HG03045 (cell line): ENCODE measurements at regions not wholly inside any gene's neighbourhood (a gene's known extent, or its start where the extent isn't known, plus 50 kb on each side); places are given as distances from the start of the nearest gene placed in this dataset.
"Not testable (repeated sequence)": the region's sequence is repeated elsewhere in the genome, so short reads cannot be mapped to it uniquely, and the experiment has no call there.

Experiments
- ATAC-seq: cut with Tn5 transposase; IDR thresholded peaks from one replicate; pipeline ENCODE4 v1.9.1; 2021; ENCODE audit warnings: mild to moderate bottlenecking, moderate library complexity; ENCODE audit not compliant: unreplicated experiment

DNA sequence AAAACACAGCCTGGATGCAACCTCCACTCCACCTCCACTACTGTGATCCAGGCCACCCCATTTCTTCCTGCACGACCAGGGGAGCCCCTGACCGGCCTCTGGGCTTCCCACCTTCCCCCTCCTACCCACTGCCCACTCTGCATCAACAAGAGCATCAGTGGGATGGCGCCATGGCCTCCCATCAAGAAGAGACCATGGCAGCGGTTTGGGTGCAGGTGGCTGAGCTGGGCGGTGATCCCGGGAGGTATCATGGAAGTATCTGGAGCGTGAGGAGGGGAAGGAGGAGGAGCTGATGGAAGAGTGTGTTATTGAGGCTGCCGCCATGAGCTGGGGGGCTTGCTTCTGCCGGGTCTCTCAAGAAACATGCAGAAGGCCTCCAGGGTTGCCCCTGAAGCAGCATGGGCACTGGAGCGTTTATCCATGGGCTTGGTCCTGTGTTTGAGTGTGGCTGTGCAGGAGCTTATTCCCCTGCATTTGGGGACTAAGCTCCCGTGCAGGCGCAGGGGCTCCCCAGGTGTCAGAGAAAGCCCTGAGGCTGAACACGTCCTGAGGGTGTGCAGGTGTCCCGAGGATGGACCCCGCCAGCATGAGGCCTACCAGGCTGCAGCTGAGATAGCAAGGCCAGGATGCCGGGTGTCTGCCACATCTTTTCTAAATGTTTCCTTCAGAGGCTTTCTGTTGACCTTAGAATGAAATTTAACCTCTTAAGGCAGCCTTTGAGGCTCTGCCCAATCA, 99.2 kb upstream of the PCBD1 start:
- ATAC-seq: no peak

DNA sequence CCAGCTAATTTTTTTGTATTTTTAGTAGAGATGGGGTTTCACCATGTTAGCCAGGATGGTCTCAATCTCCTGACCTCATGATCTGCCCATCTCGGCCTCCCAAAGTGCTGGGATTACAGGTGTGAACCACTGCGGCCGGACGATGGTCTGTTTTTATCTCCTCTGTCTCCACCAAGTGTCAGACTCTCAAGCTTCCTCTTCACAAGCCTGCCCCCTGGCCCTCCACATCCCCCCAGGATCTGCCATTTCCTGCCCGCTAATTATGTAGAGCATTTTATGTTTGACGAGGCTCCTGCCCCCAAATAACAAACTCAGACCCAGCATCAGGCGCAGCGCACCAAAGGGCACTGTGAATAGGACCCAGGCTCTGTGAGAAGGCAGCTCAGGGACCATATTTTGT, 101.8 kb upstream of the PCBD1 start:
- not testable (repeated sequence) for ATAC-seq

DNA sequence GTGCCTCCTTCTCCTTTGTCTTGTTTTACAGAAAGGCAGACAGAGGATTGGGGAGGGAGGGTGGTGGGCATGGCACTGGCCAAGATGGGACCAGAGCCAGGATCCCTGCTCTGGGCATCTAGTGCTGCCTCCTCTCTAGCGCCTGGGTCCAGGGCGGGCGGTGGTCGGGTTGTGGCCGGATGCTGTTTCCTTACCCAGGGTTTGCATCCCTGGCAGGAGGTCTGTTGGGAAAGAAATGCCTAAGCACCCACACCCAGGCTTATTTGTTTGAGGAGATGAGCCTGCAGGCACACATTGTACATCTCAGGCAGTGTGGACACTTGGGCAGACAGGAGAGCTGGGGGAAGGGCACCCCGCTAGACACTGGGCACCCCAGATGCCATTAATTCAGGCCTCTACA, 102.3 kb upstream of the PCBD1 start:
- ATAC-seq: no peak

DNA sequence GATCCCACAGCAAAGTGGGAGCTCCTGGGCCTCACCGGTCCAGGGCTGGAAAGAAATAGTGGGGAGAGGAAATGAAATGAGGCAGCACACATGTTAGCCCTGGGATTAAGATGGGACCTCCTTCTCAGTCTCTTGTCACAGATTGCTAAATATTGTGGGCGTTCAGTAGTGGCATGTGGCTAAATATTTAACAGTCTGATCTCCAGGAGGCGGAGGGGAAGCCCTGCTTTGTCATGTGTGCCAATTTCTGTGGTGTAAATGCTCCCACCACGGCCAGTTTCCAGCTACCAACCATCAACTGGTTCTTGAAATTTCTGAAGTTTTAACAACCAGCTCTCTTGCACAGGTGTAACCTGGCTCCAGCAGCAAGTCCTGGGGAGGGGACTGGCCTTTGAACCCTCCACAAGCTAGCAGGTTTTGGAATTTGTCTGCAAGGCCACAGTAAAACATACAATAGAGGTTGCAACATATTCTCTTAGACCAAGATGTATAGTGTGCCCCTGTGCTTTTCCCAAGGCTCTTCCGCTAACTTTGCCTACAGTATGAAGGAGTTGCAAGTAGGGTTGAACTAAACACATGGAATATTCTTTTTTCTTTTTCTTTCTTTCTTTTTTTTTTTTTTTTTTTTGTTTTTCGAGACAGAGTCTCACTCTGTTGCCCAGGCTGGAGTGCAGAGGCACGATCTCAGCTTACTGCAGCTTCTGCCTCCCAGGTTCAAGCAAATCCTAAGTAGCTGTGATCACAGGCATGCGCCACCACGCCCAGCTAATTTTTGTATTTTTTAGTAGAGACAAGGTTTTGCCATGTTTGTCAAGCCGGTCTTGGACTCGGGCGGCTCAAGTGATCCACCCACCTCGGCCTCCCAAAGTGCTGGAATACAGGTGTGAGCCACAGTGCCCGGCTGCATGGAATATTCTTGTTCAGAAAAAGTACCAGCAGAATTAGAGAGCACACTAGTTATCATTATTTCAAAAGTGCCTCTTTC, 103.1 kb upstream of the PCBD1 start:
- ATAC-seq: no peak

DNA sequence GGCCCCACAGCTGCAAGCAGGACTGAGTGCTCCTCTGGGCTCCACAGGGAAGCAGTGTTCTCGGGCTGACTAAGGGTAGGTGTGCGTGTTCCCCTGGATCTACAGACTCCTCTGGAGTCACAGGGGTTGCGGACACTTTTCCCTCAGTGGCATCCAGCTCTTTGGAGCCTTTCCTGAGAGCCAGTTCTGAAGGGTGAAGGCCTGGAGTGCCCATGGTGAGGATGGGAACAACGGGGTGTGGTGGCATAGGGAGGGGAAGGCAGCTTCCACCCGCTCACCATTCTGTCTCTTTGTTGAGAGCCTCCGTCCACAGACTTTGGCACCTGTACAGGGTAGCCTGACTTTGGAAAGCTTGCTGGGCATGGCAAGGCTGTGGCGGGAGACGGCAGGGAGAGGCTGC, 104.1 kb upstream of the PCBD1 start:
- ATAC-seq: no peak

DNA sequence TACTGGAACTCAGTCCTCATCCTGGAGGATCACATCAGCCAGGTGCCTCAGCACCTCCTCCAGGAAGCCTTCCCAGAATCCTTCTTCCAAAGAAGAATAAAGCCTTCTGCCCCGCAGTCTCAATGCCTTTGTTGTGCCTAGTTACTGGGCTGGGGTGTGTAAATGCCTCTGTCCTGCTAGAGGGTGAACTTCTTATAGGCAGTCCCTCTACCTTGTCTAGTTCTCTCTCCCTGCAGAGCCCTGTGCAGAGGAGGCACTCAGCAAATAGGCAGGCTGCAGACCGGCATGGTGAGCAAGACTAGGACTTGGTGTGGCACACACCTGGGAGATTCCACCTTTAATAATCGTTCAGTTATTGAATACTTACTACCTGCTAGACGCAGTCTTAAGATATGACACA, 104.7 kb upstream of the PCBD1 start:
- ATAC-seq: no peak

DNA sequence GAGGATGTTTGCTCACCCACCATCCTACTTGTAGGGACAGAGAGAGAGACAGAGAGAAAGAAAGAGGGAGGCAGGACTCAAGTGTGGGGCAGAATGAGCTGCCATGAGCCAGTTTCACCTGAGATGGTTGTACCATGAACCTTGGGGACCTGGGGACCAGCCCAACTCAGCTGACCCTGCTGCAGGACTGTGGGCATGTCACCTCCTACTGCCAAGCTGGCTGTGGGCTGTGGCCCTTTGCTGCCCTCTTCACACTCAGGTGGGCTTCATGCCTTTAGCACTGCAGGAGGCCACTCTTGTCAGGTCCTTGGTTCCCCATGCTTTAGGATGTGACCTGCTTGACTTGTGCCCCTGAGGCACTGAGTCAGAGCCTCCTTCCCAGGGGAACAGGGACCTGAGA, 108.2 kb upstream of the PCBD1 start:
- no peak for ATAC-seq

DNA sequence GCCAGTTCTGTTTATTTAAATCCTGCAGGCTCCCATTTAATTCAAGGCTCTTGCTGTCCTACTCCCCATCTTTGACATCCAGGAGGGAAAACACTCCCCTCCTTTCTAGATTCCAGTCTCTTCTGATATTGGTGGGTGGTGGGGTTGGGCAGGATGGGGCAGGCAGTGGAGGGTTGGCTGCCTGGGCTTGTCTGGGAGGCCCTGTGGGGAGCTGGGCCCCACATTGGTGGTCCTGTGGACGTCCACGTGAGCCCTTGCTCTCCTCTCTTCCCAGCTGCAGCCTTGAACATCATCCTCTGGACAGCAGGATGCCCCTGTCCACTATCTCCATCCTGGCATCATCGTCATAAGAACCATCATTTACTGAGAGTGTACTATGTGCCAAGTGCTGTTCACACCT, 108.9 kb upstream of the PCBD1 start:
- no peak for ATAC-seq

DNA sequence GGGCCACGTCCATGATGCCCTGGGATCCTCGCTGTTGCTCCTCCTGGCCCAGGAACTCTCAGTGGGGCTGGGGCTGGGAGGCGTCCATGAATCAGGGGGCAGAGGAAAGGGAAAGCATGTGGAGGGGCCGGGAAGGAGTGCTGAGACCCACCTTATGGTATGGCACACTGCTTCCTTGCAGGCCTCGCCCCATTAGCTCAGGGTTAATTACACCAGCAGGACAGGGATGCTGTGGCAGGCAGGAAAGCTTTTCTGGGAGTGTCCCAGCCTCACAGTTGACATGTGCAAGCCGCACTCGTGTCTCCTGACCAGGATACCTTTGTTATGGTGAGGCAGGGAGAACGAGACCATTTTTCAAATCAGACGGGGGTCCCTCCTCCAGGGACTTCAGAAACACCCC, 109.7 kb upstream of the PCBD1 start:
- ATAC-seq: no peak

DNA sequence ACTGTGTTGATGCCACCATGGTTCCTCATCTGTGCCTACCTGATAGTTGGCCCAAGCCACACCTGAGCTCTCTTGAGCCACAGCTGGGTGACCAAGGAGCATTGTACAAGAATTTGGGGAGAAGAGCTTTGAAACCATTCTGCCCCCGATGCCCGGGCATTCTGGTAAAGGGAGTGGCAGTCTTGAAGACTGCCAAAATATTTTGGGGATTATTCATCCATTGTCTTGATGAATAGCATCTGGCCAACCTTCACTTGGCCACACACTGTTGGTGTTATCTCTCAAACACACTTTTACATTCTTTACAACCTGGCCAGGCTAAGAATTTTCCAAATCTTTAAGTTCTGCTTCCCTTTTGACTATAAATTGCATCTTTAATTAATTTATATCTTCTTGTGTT, 113.1 kb upstream of the PCBD1 start:
- ATAC-seq: no peak

DNA sequence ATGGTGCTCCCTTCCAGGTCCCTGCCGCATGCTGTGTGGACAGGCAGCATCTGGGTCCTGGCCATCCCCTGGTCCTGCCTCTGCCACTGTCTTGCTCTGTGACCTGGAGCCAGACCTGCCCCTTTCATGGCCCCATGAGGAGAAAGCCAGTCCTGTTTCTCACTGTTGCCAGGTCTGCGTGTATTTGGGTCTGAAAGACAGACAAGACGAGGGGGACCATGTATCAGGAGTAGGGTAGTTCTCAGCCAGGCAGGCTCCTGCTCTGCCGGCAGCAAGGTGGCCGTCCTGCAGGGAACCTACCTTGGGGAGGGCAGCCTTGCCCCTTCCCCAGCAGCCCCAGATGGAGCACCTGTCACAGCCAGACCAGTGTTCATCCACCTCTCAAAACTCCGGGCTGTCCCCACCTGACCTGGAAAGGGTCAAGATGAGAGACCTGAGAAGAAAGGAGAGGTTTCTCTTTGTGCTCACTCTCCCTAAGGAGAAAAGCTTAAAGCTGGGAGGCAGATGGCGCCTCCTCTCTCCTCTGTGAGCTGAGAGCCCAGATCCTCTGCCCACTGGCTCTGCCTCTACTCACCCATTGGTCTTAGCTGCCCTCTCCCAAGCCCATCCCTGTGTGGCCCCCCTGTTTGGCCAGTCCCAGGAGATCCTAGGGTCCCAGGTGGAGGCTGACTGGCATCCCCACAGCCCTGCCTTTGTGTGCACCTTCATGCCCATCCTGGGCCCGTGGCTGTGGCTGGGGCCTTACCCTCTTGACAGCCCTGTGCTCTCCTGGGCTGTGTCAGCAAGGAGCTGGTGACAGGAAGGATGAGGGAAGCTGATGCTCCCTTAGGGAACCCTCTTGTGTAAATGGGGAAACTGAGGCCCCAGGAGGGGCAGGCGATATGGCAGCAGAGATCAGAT, 116.1 kb upstream of the PCBD1 start:
- no peak for ATAC-seq

DNA sequence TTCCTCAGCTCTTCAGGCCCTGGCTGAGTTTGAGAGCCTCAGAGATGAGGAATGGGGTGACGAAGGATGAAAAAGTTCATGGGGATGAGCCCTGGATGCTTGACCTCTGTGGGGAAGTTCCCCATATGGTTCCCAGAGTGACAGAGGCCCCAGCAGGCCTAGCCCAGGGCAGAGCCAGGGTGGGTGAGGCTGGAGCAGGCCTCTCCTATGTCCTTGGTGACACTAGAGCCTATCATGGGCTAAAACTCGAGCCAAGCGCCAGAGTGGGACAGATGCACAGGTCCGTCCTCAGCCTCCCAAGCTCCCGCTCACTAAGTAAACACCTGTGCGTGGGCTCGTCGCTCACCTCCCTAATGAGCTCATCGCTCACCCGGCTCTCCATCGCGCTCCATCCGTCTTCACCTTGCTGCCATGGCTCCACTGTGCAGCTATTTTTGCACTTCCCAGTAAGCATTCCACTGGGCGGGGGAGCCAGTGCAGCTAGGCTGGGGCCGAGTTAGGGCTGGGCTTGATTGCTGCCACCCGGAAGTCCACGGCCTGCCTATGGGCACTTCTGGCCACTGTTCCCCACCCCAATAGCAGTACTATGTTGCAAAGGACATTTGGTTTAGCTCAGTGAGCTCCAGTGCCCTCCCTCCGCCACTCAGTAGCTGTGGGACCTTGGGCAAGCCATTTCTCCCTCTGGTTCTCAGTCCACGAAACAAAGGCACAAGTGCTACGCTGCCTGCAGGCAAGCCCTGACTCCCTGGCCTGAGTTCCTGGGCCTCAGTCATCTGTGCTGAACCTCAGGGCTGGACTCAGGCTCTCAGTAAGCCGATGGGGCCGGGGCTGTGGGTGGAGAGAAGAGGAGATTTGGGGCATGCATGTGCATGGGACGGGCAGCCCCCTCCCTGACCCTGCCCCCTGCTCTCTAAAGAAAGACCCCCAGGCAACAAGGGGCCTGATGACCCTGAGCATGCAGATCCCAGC, 117.3 kb upstream of the PCBD1 start:
- ATAC-seq: no peak

DNA sequence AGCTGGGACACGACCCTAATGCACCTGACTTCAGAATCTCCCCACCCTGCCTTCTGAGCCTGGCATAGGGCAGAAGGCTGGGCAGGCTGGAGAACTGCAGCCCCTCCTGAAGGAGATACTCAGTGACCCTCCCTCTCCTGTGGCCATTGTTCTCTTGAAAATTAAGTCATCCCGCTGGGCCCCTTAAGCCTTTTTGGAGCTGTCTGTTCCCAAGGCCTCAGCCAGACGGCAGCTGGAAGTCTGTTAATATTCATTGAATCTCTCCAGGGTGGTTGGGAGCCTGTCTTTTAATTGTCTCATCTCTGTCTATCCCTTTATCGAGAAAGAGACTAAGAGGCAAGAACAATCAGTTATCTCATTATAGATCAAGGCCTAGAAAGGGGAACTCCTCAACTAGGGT, 118.1 kb upstream of the PCBD1 start:
- no peak for ATAC-seq

DNA sequence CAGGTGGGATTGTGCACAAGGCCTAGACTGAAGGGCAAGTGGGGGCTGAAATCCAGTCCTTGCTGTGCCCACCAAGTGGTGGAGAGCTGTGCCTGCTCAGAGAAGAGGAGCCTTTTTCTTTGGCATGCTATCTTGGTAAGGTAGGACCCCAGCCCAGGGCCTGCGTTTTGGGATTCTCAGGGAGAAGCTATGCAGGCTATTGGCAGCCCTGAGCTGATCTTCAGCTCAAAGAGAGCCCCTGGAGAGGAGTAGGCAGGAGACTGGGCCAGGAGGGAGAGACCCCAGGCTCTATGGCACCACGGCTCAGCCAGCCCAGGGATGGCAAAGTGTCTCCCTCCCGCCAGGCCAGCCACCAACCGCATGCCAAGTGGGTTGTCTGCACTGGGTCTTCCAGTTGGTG, 119.2 kb upstream of the PCBD1 start:
- no peak for ATAC-seq

DNA sequence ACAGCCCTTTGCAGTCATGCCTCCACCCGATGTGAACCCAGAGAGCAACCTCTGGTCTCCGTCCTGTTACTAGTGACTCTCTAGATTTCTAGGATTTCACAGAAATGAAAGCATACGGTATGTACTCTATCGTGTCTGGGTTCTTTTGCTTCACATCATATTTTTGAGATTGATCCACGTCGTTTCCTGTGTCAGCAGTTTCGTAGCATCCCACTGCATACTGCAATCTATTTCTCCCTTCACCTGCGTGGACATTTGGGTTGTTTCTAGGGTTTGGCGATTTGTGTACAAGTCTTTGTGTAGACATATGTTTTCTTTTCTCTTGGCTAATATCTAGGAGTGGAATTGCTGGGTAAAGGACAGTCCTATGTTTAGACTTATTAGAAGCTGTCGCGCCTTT, 119.8 kb upstream of the PCBD1 start:
- no peak for ATAC-seq

DNA sequence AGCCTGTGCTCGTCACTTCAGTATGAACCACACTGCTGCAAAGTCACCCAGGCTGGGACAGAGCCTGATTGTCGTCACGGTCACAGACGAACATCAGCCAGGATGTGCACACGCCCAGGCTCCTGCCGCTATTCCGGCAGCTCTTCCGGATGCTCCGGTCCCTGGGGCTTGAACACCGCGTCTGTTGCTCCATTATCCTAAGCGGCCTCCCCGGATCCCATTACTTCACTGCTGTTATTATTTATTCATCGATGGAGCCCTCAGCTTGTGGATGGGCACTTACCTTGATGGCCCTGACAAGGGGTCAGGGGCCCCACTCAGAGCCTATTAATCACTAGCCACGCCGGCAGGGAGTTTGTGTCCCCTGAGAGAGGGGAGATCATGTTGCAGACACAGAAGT, 120.8 kb upstream of the PCBD1 start:
- no peak for ATAC-seq

DNA sequence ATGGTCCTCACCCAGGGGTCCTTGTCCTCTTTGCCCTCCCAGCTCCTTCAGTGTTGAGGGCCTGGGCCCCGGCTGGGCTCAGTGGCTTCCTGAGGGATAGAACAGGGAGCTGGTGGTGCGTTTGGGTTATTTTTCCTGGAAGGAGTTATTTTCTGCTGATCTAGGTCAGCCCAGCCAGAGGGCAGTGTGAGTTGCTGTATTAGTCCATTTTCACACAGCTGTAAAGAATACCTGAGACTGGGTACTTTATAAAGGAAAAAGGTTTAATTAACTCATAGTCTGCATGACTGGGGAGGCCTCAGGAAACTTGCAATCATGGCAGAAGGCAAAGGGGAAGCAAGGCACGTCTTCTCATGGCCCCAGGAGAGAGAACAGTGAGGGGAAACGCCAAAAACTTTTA, 122.4 kb upstream of the PCBD1 start:
- no peak for ATAC-seq

DNA sequence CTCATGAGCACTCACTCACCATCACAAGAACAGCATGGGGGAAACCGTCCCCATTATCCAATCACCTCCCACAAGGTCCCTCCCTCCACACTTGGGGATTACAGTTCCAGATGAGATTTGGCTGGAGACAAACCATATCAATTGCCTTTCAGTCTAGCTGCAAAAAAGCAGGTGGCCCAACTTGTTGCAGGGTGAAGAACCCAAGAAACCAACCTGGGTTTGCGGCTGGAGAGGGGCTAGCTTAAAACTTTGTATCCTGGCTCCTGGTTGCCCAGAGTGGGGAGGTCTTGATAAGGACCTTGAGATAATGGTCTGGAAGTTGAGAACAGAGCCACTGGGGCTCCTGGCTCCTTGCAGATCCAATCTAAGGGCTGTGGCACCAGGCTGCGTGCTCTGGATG, 122.8 kb upstream of the PCBD1 start:
- ATAC-seq: no peak

DNA sequence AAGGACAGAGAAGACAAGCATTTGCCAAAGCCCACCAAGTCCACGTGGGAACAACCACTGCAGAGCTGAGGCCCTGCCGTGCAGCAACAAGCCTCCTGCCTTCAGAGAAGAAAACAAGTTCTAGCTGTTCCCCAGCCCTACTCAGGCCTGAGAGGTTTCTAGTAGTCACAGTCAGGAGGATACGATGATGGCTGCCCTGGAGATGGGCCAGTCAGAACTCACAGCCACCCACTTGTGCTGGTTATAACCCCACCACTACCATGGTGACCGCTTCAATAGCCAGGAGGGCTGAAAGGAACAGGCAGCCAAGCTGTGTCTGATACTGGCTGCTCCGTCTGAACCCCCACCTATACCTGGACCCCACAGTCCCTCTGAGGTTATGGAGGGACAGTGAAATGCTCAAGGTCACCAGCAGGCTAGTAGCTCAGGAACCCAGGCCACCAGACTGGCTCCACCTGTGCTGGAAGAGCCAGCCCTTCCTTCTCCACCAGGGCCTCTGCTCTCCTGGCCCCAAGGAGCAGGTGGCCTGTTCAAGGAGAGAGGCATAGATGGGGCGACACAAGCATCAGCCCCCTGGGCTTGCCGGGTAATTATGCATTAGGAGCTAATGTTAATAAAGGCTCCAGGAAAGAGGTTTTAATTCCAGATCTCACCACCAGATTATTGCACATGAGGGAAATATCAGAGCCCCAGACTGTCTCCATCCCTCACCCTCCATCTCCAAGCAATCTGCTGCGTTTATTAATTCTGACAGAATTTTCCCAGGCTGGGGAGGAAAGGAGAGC, 125.8 kb upstream of the PCBD1 start:
- no peak for ATAC-seq
